Fibroblast of mammary gland (primary cell): ENCODE measurements at regions not wholly inside any gene's neighbourhood (a gene's known extent, or its start where the extent isn't known, plus 50 kb on each side); places are given as distances from the start of the nearest gene placed in this dataset.

Experiments used
- DNase-seq: peaks from one replicate; pipeline ENCODE4 v3.0.0-alpha.2; 2010; ENCODE audit warnings: low read depth
- H3K4me3 ChIP-seq: 2 replicates; pipeline ENCODE4 v1.5.1; 2011; ENCODE audit warnings: low read depth, mild to moderate bottlenecking, low read length, moderate library complexity; ENCODE audit not compliant: control insufficient read depth
- TF ChIP-seq, protein P1 (sequence below): conservative IDR thresholded peaks from 2 replicates; pipeline ENCODE4 v1.5.1; 2011; ENCODE audit warnings: low read depth, low read length, inconsistent platforms; ENCODE audit not compliant: control insufficient read depth, insufficient read depth

DNA sequence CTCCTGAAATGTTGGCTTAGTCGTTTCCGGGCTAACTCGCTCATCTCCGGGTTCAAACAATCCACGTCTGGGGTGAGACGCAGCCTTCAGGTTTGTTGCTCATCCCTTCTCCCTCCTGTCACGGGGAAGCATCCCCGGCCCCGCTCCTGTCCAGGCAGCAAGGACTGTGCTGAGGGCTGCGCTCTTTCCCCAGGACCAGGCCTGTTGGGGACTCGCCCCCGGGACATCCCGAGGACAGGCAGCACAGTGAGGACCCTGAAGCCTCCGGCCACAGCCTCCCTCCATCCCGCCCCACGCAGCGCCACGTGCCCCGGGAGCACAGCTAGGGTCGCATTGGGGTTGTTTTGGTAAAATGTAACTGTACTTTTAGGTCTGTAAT lies 252.0 kb downstream of the BRD1 start:
- TF ChIP-seq, protein P1, sequence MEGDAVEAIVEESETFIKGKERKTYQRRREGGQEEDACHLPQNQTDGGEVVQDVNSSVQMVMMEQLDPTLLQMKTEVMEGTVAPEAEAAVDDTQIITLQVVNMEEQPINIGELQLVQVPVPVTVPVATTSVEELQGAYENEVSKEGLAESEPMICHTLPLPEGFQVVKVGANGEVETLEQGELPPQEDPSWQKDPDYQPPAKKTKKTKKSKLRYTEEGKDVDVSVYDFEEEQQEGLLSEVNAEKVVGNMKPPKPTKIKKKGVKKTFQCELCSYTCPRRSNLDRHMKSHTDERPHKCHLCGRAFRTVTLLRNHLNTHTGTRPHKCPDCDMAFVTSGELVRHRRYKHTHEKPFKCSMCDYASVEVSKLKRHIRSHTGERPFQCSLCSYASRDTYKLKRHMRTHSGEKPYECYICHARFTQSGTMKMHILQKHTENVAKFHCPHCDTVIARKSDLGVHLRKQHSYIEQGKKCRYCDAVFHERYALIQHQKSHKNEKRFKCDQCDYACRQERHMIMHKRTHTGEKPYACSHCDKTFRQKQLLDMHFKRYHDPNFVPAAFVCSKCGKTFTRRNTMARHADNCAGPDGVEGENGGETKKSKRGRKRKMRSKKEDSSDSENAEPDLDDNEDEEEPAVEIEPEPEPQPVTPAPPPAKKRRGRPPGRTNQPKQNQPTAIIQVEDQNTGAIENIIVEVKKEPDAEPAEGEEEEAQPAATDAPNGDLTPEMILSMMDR, result no peak
- no peak for DNase-seq
- no peak overlapping the region for H3K4me3 ChIP-seq

DNA sequence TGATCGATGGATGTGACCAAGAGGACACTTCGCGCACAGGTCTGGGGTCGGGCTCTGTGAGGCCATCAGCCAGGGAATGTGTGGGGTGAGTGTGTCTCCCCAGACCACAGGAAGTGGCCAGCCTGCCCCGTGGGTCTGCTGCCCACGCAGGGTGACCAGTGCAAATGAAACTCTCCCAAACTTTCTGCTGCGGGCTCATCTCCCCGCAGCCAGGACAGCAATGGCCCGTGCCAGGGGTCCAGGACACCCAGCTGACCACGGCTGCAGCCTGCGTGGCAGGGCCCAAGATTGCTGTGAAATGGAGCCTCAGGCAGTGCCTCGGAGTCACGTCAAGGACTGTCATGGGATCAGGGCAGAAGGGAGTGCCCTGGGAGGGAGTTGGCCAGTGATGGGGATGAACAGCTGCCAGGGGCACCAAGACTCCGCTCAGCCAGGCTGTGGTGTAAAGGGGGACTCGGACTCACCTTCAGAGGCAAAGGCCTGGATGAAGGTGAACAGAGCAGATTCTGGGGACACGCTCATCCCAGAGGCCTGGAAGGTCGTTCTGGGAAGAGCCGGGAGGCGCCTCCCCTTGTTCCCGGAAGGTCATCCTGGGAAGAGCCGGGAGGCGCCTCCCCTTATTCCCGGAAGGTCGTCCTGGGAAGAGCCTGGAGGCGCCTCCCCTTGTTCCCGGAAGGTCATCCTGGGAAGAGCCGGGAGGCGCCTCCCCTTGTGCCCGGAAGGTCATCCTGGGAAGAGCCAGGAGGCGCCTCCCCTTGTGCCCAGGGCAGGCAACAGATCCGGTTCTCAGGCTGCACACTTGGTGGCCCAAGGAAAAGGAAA lies 252.6 kb downstream of the BRD1 start:
- H3K4me3 ChIP-seq, result no peak overlapping the region
- DNase-seq, result no peak
- TF ChIP-seq, protein P1, result no peak

DNA sequence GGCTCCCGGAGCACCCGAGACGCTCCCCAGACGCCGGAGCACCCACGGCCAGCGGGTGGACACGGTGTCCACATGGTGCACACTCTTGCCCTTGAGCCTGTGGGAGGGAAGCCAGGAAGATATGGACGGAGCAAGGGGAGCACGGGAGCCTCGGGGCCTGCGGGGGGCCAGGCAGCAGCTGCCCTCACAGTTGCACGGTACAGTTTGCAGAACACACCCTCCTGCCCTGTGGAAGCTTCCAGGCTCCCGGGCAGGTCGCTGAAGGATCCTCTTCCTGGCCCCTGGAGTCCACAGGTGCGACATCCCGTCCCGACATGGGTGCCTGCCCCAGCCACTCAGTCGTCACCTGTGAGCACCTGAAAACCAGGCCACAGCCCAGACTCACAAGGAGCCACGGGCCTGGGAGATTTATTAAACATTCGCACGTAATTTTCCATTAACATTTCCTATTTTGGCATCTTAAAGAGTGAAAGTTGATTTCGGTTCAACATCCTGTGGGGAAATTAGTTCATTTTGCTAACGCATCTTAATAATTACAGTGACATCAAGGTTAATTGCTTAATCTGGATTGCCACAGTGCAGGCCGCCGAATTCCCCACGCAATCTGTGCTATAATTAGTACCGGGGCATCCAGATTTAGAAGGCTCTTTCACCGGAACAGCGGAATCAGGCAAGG lies 253.3 kb downstream of the BRD1 start:
- DNase-seq, result no peak
- TF ChIP-seq, protein P1, result no peak
- H3K4me3 ChIP-seq, result no peak overlapping the region

DNA sequence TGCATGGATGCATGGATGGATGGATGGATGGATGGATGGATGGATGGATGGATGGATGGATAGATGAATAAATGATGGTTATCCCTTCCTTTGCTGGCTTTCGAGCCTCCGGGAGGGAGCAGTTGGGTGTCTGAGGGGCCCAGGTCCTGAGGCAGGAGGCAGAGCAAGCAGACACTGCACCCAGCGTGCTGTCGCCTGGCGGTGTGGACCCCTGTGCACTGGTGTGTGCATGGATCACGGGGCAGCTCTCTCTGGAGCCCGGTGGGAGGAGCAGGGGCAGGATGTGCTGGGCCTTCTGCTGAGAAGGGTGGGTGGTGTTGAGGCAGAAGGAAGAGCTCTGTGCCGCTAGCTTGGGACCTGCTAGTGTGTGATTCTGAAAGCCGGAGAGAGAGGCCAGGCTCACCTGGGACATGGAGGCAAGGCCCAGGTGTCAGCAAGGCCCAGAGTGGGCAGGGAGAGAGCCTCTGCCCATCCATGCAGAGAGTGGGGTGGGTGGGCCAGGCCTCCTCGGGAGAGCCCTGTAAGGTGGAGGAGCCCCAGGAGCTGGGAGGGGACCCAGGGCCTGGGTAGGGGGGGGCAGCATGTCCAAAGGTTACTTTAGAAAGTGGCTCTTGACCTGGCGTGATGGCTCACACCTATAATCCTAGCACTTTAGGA lies 254.4 kb downstream of the BRD1 start:
- H3K4me3 ChIP-seq, result no peak overlapping the region
- TF ChIP-seq, protein P1, result no peak
- DNase-seq, result no peak

DNA sequence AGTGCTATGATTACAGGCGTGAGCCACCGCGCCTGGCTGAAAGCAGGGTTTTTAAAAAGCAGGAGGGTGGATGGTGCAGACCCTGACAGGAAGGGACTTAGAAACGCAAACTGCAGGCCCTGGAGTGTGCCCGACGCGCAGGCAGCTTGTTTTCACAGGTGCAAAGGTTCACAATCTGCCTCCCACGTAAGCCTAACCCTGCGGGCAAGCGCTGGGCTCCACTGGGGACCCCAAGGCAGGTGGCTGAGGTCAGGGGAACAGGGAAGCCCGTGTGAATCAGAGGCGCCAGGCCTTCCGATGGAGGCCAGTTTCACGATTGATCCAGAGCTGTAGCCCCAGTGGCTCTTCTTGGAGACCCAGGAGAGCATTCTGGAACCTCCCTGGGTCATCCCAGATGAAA lies 256.3 kb downstream of the BRD1 start:
- H3K4me3 ChIP-seq, result no peak overlapping the region
- no peak for DNase-seq
- TF ChIP-seq, protein P1, result no peak

DNA sequence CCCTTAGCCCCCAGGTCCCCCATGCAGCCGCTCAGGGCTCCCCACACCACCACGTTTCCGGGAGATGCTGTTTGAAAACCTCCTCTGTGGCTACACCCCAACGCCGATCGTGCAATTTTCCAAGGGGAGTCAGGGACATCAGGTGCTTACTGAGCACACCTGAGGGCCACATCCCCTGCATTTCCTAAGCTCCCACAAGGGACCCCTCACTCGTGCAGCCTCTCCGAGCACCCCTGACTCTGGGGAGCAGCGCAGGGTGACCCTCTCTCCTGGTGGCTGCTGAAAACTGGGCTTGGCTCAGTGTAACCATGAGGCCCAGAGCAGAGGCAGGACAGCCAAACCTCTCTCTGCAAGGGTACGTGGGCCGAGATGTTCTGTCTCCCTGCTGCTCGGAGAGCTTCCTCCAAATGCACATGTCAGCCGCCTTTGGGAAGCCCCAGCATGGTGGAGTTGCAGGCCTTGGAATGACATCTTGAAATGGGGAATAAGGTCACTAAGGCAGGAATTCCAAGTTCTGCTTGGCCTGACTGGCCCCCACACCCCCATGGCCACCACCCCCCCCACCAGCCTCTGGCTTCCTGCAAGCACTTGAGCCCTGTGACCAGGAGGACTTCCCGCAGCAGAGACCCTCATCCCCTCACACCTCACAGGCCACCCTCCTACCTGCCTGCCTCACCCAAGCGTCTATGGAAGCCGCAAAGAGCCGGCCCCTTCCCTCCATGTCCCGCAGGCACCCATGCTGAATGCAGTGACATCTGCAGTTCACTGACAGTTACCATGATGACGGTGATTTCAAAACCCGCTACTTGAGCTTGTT lies 257.4 kb downstream of the BRD1 start:
- no peak for DNase-seq
- TF ChIP-seq, protein P1, result no peak
- H3K4me3 ChIP-seq, result no peak overlapping the region
